HEK293T (cell line): ENCODE measurements at regions not wholly inside any gene's neighbourhood (a gene's known extent, or its start where the extent isn't known, plus 50 kb on each side); places are given as distances from the start of the nearest gene placed in this dataset.

Experiments
- CTCF ChIA-PET: fragments of 350-600 bp; formaldehyde crosslinking; extraction: SDS; loops from one replicate; lab custom pipeline; 2021; ENCODE audit warnings: antibody characterized with exemption, inconsistent platforms; lab: Yijun Ruan, JAX
- POLR2A ChIA-PET: fragments of 350-600 bp; formaldehyde crosslinking; extraction: SDS; loops from one replicate; lab custom pipeline; 2020; ENCODE audit warnings: antibody characterized with exemption, inconsistent platforms; lab: Yijun Ruan, JAX
- DNase-seq: peaks from one replicate; pipeline ENCODE4 v3.0.0; 2012; ENCODE audit warnings: mixed read lengths; ENCODE audit errors: extremely low spot score
- ARNT ChIP-seq: fragments of 450-650 bp; IDR thresholded peaks from 2 replicates; pipeline ENCODE4 v1.6.1; 2017; ENCODE audit warnings: mild to moderate bottlenecking
- BHLHE40 ChIP-seq: fragments of 450-650 bp; IDR thresholded peaks from 2 replicates; pipeline ENCODE4 v1.6.1; 2016; ENCODE audit warnings: mild to moderate bottlenecking, moderate library complexity, borderline replicate concordance
- CTBP1 ChIP-seq: fragments of 450-650 bp; IDR thresholded peaks from 2 replicates; pipeline ENCODE4 v1.6.1; 2016; ENCODE audit warnings: borderline replicate concordance
- ELF4 ChIP-seq: fragments of 450-650 bp; IDR thresholded peaks from 2 replicates; pipeline ENCODE4 v1.6.1; 2017; ENCODE audit warnings: antibody characterized with exemption
- FOXA1 ChIP-seq: fragments of 450-650 bp; IDR thresholded peaks from 2 replicates; pipeline ENCODE4 v1.6.1; 2016; ENCODE audit warnings: mild to moderate bottlenecking
- FOXK2 ChIP-seq: fragments of 450-650 bp; IDR thresholded peaks from 2 replicates; pipeline ENCODE4 v1.6.1; 2016; ENCODE audit warnings: mild to moderate bottlenecking
- FOXM1 ChIP-seq: fragments of 450-650 bp; IDR thresholded peaks from 2 replicates; pipeline ENCODE4 v1.6.1; 2017; ENCODE audit warnings: mild to moderate bottlenecking, borderline replicate concordance
- HDGF ChIP-seq: fragments of 450-650 bp; IDR thresholded peaks from 2 replicates; pipeline ENCODE4 v1.6.1; 2017; ENCODE audit warnings: antibody characterized with exemption, borderline replicate concordance
- L3MBTL2 ChIP-seq: fragments of 450-650 bp; conservative IDR thresholded peaks from 2 replicates; pipeline ENCODE4 v1.6.1; 2016; ENCODE audit warnings: mild to moderate bottlenecking
- LEF1 ChIP-seq: fragments of 450-650 bp; IDR thresholded peaks from 2 replicates; pipeline ENCODE4 v1.6.1; 2017; ENCODE audit warnings: mild to moderate bottlenecking, borderline replicate concordance
- NFRKB ChIP-seq: fragments of 450-650 bp; IDR thresholded peaks from 2 replicates; pipeline ENCODE4 v1.6.1; 2016; ENCODE audit warnings: mild to moderate bottlenecking, moderate library complexity
- SP1 ChIP-seq: fragments of 450-650 bp; IDR thresholded peaks from 2 replicates; pipeline ENCODE4 v1.6.1; 2017
- SUZ12 ChIP-seq: fragments of 450-650 bp; IDR thresholded peaks from 2 replicates; pipeline ENCODE4 v1.6.1; 2016; ENCODE audit warnings: mild to moderate bottlenecking
- TARDBP ChIP-seq: fragments of 450-650 bp; IDR thresholded peaks from 2 replicates; pipeline ENCODE4 v1.6.1; 2016
- ZNF384 ChIP-seq: fragments of 450-650 bp; IDR thresholded peaks from 2 replicates; pipeline ENCODE4 v1.6.1; 2016
- TF ChIP-seq, protein P1 (sequence below): fragments of 450-650 bp; IDR thresholded peaks from 2 replicates; pipeline ENCODE4 v1.6.1; 2016

DNA sequence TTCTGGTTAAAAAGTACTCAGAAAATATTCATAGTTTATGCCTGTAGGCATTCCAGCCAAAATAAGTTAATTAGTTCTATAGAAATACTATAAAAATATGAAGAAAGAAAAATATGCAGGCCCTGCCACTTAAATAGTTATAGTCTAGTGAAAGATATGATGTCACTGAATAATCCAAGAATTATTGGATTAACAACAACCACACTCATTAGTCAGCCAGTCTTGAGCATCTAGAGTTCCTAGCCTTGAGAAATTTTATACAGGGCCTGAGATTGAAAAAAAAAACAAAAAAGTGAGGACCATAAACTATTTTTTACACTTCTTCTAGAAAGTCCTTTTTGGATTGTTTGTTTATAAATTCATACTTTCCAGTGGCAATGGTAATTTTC, 823.0 kb downstream of the FAT4 start:
- DNase-seq: no peak
- POLR2A ChIA-PET: no interaction called here
- TF ChIP-seq BHLHE40 (no peak), ARNT (no peak), CTBP1 (no peak), HDGF (no peak), SP1 (no peak), FOXK2 (no peak), TARDBP (no peak), FOXM1 (no peak), ZNF384 (no peak), NFRKB (no peak), SUZ12 (no peak), LEF1 (no peak), L3MBTL2 (no peak), FOXA1 (no peak), ELF4 (no peak)
- TF ChIP-seq, protein P1, sequence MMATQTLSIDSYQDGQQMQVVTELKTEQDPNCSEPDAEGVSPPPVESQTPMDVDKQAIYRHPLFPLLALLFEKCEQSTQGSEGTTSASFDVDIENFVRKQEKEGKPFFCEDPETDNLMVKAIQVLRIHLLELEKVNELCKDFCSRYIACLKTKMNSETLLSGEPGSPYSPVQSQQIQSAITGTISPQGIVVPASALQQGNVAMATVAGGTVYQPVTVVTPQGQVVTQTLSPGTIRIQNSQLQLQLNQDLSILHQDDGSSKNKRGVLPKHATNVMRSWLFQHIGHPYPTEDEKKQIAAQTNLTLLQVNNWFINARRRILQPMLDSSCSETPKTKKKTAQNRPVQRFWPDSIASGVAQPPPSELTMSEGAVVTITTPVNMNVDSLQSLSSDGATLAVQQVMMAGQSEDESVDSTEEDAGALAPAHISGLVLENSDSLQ: no peak
- CTCF ChIA-PET: no interaction called here

DNA sequence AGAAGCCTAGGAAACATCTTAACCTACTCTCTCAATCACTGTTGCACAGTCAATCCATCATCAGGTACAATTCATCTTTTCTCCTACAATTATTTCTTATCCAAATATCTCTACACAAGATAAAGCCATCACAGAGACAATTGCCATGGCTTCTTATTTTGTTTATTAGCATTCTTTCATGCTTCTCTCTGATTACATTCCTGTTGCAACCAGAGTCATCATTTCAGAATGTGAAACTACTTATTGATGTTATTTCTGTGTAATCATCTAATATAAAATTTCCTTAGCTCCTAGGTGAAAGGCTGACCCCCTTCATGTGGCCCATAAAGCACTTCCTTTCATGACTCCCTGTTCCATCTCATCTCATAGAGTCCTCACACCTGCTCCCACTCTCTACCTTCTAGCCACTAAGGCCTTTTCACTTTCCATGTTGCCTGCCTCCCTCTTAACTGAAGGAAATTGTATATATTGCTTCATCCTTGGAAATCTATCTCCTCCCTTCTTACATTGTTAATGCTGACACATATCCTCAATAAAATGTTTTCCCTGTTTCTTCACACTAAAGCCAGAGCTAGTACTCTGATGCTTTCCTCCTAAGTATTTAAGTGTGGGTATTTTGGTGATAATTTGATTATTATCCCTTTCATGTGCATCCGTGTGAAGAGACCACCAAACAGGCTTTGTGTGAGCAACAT, 829.9 kb downstream of the FAT4 start:
- ChIA-PET CTCF (no interaction called here), POLR2A (no interaction called here)
- no peak for DNase-seq
- TF ChIP-seq LEF1: no peak

DNA sequence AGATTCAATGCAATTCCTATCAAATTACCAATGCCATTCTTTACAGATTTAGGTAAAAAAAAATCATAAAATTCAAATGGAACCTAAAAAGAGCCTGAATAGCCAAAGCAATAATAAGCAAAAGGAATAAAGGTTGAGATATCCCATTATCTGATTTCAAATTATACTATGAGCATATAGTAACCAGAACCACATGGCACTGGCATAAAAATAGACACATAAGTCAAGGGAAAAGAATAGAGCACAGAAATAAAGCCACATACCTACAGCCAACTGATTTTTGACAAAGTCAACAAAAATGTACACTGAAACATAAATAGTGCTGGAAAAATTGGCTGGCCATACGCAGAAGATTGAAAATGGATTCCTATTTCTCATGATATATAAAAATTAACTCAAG, 853.7 kb downstream of the FAT4 start:
- TF ChIP-seq ZNF384 (no peak), FOXK2 (no peak), BHLHE40 (no peak), L3MBTL2 (no peak), HDGF (no peak), CTBP1 (no peak), SUZ12 (no peak), LEF1 (no peak), FOXM1 (no peak), TARDBP (no peak), SP1 (no peak)
- TF ChIP-seq, protein P1: no peak
- DNase-seq: no peak
- ChIA-PET POLR2A (no interaction called here), CTCF (no interaction called here)

DNA sequence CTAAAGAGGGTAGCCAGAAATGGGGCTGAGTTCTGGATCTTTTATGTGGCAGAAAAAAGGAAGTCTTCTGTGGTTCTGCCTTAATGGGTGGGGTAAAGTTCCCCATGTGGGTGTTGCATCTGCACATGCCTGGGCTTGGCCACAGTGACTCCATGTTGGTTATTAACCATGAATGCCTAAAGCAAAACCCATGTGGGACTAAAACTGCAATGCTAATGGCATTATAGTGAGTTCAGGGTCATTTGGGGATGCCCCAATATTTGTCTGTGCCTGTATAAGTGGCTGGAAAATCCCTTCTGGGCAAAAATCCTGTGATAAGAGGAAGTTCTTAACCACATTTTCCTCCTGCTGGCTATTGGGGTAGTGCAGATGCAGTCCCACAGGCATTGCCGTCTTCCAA, 857.4 kb downstream of the FAT4 start:
- POLR2A ChIA-PET: no interaction called here
- TF ChIP-seq CTBP1 (no peak), L3MBTL2 (no peak), SUZ12 (no peak), SP1 (no peak), HDGF (no peak), ELF4 (no peak), BHLHE40 (no peak), ARNT (no peak), FOXA1 (no peak), LEF1 (no peak), FOXK2 (no peak), ZNF384 (no peak), TARDBP (no peak), FOXM1 (no peak), NFRKB (no peak)
- TF ChIP-seq, protein P1: no peak
- CTCF ChIA-PET: no interaction called here
- DNase-seq: no peak

DNA sequence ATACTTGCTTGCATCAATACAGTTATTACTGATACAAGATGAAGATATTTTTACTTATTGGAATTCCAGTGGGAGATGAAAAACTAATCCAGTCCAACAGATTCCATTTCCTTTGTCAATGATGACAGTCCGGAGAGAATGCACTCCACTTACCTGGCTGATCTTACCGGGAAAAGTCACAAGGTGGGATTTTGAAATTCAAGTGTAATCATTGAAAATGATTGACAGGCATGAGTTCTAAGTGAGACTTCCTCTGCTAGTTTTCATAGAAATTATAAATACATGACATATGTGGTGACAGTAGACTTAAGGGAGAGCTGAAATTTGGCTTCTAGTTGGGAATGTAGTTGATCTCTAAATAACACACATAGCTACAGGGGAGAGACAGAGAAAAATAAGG, 859.9 kb downstream of the FAT4 start:
- no peak for TF ChIP-seq TARDBP
- TF ChIP-seq, protein P1: peak; percentile 42
- POLR2A ChIA-PET: no interaction called here
- CTCF ChIA-PET: no interaction called here
- DNase-seq: no peak

DNA sequence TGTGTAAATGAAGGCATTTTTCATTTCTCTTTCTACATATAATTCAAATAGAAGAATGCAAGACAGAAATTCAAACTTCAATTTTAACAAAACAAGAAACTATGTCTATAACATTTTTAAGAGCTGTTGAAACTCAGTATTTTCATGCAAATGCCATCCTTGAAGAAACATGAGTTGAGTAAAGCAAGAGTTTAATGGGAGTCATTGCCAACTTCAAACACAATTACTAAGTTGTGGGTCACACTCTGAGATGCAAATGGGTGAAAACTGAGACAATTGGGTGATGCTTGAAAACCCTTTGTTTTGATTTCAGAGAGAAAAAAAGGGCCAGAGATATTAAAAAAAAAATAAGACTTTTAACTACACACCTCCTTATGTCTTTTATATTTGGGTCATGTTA, 865.9 kb downstream of the FAT4 start:
- ChIA-PET POLR2A (no interaction called here), CTCF (no interaction called here)
- DNase-seq: no peak
- TF ChIP-seq SP1 (no peak), L3MBTL2 (no peak), ZNF384 (no peak), FOXA1 (no peak), CTBP1 (no peak), ARNT (no peak), BHLHE40 (no peak), ELF4 (no peak), SUZ12 (no peak), FOXK2 (no peak)
